GM12874 (cell line): ENCODE measurements at regions not wholly inside any gene's neighbourhood (a gene's known extent, or its start where the extent isn't known, plus 50 kb on each side); places are given as distances from the start of the nearest gene placed in this dataset.

ENCODE experiments used
- TF ChIP-seq, protein P1 (sequence below): IDR thresholded peaks from 2 replicates; pipeline ENCODE4 v1.5.1; 2011; ENCODE audit warnings: low read depth, mild to moderate bottlenecking, control low read depth, low read length, moderate library complexity; ENCODE audit not compliant: insufficient read depth

DNA sequence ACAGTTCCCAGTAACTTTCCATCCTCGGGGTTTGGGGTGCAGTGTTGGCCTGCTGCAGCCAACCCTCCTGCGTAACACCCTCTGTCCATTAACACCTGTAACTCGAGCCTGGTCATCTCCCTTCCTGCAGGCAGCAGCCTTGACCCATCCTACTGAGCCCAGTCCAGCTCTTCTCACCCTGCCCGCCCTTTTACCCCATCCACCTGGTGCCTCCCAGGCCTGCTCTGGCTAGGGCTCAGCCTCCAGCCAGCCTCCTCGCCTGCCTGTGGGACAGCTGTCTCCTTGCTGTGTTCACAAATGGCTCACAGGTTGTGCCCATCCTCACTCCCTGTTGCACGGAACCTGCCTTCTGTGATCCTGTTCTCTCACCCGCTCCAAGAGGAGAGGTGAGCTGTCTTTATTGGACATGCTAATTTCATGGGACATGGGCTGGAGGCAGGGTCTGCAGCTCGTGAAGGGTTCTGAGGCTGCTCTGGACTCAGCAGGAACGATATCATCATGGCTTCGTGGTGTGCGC is 277.2 kb upstream of the TCERG1L start:
- TF ChIP-seq, protein P1, sequence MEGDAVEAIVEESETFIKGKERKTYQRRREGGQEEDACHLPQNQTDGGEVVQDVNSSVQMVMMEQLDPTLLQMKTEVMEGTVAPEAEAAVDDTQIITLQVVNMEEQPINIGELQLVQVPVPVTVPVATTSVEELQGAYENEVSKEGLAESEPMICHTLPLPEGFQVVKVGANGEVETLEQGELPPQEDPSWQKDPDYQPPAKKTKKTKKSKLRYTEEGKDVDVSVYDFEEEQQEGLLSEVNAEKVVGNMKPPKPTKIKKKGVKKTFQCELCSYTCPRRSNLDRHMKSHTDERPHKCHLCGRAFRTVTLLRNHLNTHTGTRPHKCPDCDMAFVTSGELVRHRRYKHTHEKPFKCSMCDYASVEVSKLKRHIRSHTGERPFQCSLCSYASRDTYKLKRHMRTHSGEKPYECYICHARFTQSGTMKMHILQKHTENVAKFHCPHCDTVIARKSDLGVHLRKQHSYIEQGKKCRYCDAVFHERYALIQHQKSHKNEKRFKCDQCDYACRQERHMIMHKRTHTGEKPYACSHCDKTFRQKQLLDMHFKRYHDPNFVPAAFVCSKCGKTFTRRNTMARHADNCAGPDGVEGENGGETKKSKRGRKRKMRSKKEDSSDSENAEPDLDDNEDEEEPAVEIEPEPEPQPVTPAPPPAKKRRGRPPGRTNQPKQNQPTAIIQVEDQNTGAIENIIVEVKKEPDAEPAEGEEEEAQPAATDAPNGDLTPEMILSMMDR: no peak

DNA sequence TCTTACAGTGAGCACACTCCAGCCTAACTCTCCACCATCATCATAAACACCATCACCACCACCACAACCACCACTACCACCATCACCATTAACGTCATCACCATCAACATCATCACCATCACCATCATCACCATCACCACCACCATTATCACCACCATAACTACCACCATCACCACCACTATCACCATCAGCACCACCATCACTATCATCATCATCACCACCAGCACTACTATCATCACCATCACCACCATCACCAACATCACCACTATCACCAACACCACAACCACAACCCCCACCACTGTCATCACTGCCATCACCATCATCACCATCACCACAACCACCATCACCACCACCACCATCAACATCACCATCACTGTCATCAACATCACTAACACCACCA is 279.0 kb upstream of the TCERG1L start:
- TF ChIP-seq, protein P1: no peak

DNA sequence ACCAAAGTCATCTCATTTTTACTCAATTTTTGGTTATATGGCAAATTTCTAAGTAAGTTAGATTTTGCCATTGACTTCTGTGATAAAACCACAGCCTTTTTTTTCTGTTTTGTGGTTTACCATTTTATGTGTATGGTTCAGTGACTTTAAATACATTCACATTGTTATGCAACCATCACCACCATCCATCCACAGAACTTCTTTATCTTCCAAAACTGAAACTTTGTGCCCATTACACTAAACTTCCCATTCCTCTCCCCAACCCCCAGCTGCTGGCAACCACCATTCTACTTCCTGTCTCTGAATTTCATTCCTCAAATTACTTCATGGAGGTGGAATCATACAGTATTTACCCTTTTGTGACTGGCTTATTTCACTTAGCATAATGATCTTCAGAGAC is 280.4 kb upstream of the TCERG1L start:
- TF ChIP-seq, protein P1: no peak

DNA sequence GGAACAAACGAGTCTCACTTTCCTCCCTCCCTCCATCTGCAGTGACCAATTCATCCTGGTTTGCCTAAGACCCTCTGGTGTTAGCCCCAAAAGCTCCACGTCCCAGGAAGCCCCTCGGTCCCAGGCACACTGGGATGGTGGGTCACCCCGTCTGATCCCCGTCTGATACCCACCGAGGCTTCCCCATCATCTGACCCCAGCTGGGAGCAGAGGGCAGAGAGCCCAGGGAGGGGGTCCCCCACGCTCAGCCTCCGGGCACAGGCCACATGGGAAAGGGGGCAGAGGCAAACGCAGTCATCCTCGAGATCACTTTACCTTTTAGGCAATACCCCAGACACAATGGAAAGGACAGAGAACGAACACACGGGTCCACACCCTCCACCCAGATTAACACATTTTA is 291.6 kb upstream of the PPP2R2D start:
- TF ChIP-seq, protein P1: no peak

DNA sequence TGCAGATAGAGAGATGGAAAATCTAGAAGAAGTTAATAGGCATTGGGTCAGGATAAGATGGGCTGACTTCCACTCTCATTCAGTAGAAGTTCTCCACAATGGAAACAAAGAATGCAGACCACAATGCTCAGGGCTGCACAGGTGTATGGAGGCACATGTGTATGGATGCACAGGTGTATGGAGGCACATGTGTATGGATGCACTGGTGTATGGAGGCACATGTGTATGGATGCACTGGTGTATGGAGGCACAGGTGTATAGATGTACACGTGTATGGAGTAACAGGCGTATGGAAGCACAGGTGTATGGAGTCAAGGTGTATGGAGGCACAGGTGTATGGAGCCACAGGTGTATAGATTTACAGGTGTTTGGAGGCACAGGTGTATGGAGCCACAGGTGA is 285.7 kb upstream of the PPP2R2D start:
- TF ChIP-seq, protein P1: no peak

DNA sequence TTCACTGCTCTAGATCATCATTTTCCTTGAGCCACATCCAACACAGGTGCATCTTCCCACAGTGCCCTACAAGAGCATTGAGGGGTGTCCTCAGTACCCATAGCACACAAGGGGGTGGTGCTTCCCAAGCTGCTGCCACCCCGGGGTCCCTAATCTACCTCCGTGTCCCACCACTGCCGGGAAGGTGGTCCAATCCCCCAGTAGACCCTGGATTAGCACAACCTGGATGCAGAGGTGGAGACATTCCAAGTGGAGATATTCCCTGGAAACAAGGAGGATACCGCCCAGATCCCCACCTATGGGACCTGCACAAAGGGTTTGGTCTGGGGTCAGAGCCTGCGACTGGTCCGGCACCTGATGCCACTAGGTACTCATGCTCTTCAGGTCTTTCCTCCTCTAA is 284.8 kb upstream of the PPP2R2D start:
- TF ChIP-seq, protein P1: no peak

DNA sequence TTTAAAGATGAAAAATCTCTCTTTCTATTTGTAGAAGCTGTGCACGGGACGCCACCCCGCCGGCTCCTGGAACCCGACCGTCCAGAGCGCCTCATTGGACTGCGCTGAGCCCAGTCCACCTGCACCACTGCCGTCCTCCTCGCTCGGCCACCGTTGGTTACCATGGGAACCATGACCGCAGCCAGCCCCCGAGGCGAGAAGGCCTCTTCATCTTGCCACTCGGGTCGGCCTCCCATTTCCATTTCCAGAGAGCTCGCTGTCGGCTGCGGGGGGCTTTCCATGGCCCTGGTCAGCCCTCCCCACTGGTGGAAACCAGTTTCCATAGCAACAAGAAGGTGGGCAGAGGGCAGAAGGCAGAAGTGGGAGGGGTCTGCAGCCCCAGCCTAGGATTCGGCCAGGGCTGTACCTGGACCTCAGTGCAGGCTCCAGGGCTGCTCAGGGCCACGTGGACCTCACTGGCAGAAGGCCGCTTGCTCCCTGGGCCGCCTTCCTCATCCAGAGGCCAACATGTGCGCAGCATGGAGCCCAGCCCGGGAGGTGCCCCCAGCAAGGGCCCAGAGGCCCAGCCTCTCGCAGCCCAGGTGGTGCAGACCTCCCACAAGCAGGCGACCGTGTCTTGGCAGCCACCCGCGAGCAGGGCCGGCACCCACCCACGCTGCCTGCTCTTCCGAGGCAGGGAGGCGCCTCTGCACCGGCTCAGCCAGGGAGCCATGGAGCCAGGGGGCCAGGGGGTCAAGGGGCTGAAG is 283.5 kb upstream of the PPP2R2D start:
- TF ChIP-seq, protein P1: no peak
